H1 (cell line): ENCODE measurements at regions not wholly inside any gene's neighbourhood (a gene's known extent, or its start where the extent isn't known, plus 50 kb on each side); places are given as distances from the start of the nearest gene placed in this dataset.

ENCODE experiments used
- CTCF ChIA-PET: fragments of 300-600 bp; sonication (Branson Sonifier 250); formaldehyde crosslinking; loops from one replicate; lab custom pipeline; 2021; ENCODE audit not compliant: partially characterized antibody; lab: Charles Lee
- POLR2A ChIA-PET: fragments of 300-600 bp; sonication (Branson Sonifier 250); formaldehyde crosslinking; loops from one replicate; lab custom pipeline; 2021; ENCODE audit warnings: inconsistent platforms; ENCODE audit not compliant: partially characterized antibody; lab: Charles Lee
- DNase-seq, 2 experiments: peaks; one replicate each; pipeline versions ENCODE4 v3.0.0 to v3.0.0-alpha.2; 2010 to 2022; ENCODE audit warnings: low spot score in 2 of 2, low read depth in 1 of 2, mixed read lengths in 1 of 2
- FAIRE-seq: peaks from 2 replicates; lab custom pipeline; 2011; peaks lifted over from hg19 to GRCh38; lab: Jason Lieb, UNC
- H2AFZ ChIP-seq: 2 replicates; pipeline ENCODE4 v1.8.1; 2012; ENCODE audit warnings: low read length, inconsistent platforms
- H2AK5ac ChIP-seq: 2 replicates; pipeline ENCODE4 v1.6.1; 2013; ENCODE audit warnings: low read depth, low read length
- H2BK120ac ChIP-seq: replicated peaks from 2 replicates; pipeline ENCODE3; 2013; ENCODE audit warnings: low read depth, low read length, inconsistent platforms
- H2BK12ac ChIP-seq: 2 replicates; pipeline ENCODE4 v1.6.1; 2013; ENCODE audit warnings: low read depth, low read length
- H2BK15ac ChIP-seq: 2 replicates; pipeline ENCODE4 v1.6.1; 2013; ENCODE audit warnings: low read length
- H2BK20ac ChIP-seq: 2 replicates; pipeline ENCODE4 v1.6.1; 2013; ENCODE audit warnings: low read length
- H2BK5ac ChIP-seq: 2 replicates; pipeline ENCODE4 v1.6.1; 2013; ENCODE audit warnings: low read depth, low read length
- H3K14ac ChIP-seq: 2 replicates; pipeline ENCODE4 v1.6.1; 2013; ENCODE audit warnings: inconsistent platforms; ENCODE audit not compliant: insufficient read length
- H3K18ac ChIP-seq: 2 replicates; pipeline ENCODE4 v1.6.1; 2013; ENCODE audit warnings: low read length; ENCODE audit errors: extremely low read depth
- H3K23ac ChIP-seq: 2 replicates; pipeline ENCODE4 v1.6.1; 2013; ENCODE audit warnings: inconsistent platforms; ENCODE audit not compliant: insufficient read length
- H3K23me2 ChIP-seq: 2 replicates; pipeline ENCODE4 v1.6.1; 2013; ENCODE audit warnings: low read depth, low read length
- H3K27ac ChIP-seq: 2 replicates; pipeline ENCODE4 v1.6.1; 2011; ENCODE audit warnings: low read depth, low read length, inconsistent platforms
- H3K27me3 ChIP-seq, 4 experiments: replicated peaks in 1 of 4; 1 replicate in 1 of 4; 2 replicates in 3 of 4; pipeline versions ENCODE4 v1.6.1 to v1.8.1; 2011 to 2013; ENCODE audit warnings: low read length in 3 of 4, mild to moderate bottlenecking in 3 of 4, inconsistent platforms in 2 of 4, mixed read lengths in 2 of 4, moderate library complexity in 1 of 4; ENCODE audit not compliant: control insufficient read depth in 3 of 4, insufficient read depth in 3 of 4; ENCODE audit errors: extremely low read depth in 1 of 4
- H3K36me3 ChIP-seq, 4 experiments: 2 replicates each; pipeline versions ENCODE4 v1.6.1 to v1.8.1; 2011 to 2013; ENCODE audit warnings: mild to moderate bottlenecking in 4 of 4, low read length in 3 of 4, moderate library complexity in 2 of 4, control low read depth in 1 of 4, inconsistent platforms in 1 of 4; ENCODE audit not compliant: insufficient read depth in 4 of 4, control insufficient read depth in 2 of 4
- H3K4ac ChIP-seq: replicated peaks from 2 replicates; pipeline ENCODE3; 2013; ENCODE audit warnings: low read length, low read depth, mixed read lengths, inconsistent platforms; ENCODE audit not compliant: insufficient read length
- H3K4me1 ChIP-seq, 4 experiments: replicated peaks in 1 of 4; 1 replicate in 1 of 4; 2 replicates in 3 of 4; pipeline versions ENCODE4 v1.6.1 to v1.8.1; 2011 to 2013; ENCODE audit warnings: low read length in 3 of 4, inconsistent platforms in 2 of 4, mixed read lengths in 1 of 4; ENCODE audit not compliant: insufficient read depth in 4 of 4, control insufficient read depth in 3 of 4
- H3K4me2 ChIP-seq, 2 experiments: 2 replicates each; pipeline versions ENCODE4 v1.6.1 to v1.8.1; 2011 to 2013; ENCODE audit warnings: low read depth in 2 of 2, low read length in 2 of 2, control low read depth in 1 of 2, inconsistent platforms in 1 of 2, mild to moderate bottlenecking in 1 of 2; ENCODE audit not compliant: insufficient read depth in 1 of 2
- H3K4me3 ChIP-seq, 4 experiments: fragments of 200-600, 300-600 bp in 1 of 4; sonication (generic), shearing (Covaris generic), sonication (Bioruptor Twin) in 1 of 4; 2 replicates each; pipeline versions ENCODE4 v1.5.1 to v1.8.1; 2011 to 2016; ENCODE audit warnings: low read length in 4 of 4, low read depth in 3 of 4, control low read depth in 2 of 4, inconsistent platforms in 2 of 4, mild to moderate bottlenecking in 2 of 4, mixed read lengths in 1 of 4, moderate library complexity in 1 of 4; ENCODE audit not compliant: insufficient read depth in 2 of 4; ENCODE audit errors: extremely low read depth in 1 of 4
- H3K56ac ChIP-seq: replicated peaks from 2 replicates; pipeline ENCODE3; 2013; ENCODE audit warnings: low read depth, mild to moderate bottlenecking, mixed read lengths, low read length, inconsistent platforms; ENCODE audit not compliant: insufficient read length
- H3K79me1 ChIP-seq: 2 replicates; pipeline ENCODE4 v1.6.1; 2013; ENCODE audit warnings: low read depth, low read length, control low read depth
- H3K79me2 ChIP-seq, 2 experiments: 2 replicates each; pipeline versions ENCODE4 v1.6.1 to v1.8.1; 2012 to 2013; ENCODE audit warnings: low read length in 2 of 2, mild to moderate bottlenecking in 2 of 2, inconsistent platforms in 1 of 2; ENCODE audit not compliant: insufficient read depth in 2 of 2, control insufficient read depth in 1 of 2
- H3K9ac ChIP-seq, 4 experiments: replicated peaks in 1 of 4; 1 replicate in 1 of 4; 2 replicates in 3 of 4; pipeline versions ENCODE4 v1.6.1 to v1.8.1; 2011 to 2013; ENCODE audit warnings: low read depth in 3 of 4, low read length in 3 of 4, control low read depth in 2 of 4, mild to moderate bottlenecking in 2 of 4, moderate library complexity in 2 of 4, inconsistent platforms in 1 of 4; ENCODE audit errors: extremely low read depth in 1 of 4
- H3K9me3 ChIP-seq, 2 experiments: 2 replicates each; pipeline versions ENCODE4 v1.6.1 to v1.8.1; 2012 to 2013; ENCODE audit warnings: mild to moderate bottlenecking in 2 of 2, moderate library complexity in 2 of 2, control low read depth in 1 of 2, inconsistent platforms in 1 of 2, low read depth in 1 of 2, low read length in 1 of 2, mixed read lengths in 1 of 2; ENCODE audit not compliant: insufficient read depth in 2 of 2
- H4K20me1 ChIP-seq, 2 experiments: replicated peaks in 1 of 2; 2 replicates each; pipeline versions ENCODE3 to v1.8.1; 2011 to 2013; ENCODE audit warnings: inconsistent platforms in 2 of 2, low read length in 2 of 2, mild to moderate bottlenecking in 1 of 2; ENCODE audit not compliant: insufficient read depth in 2 of 2, control insufficient read depth in 1 of 2
- H4K5ac ChIP-seq: 2 replicates; pipeline ENCODE4 v1.6.1; 2013; ENCODE audit warnings: low read length, low read depth, mixed read lengths, inconsistent platforms; ENCODE audit not compliant: insufficient read length
- H4K8ac ChIP-seq: 2 replicates; pipeline ENCODE4 v1.8.0; 2013; ENCODE audit warnings: mild to moderate bottlenecking, moderate library complexity, low read length, inconsistent platforms; ENCODE audit not compliant: insufficient read depth; ENCODE audit errors: extremely low read depth
- H4K91ac ChIP-seq: replicated peaks from 2 replicates; pipeline ENCODE3; 2013; ENCODE audit warnings: low read length, mixed read lengths, inconsistent platforms; ENCODE audit not compliant: insufficient read length
- CBX5 ChIP-seq: fragments of 300-800, 300-1000 bp; sonication (generic); IDR thresholded peaks from 2 replicates; pipeline ENCODE4 v1.7.1; 2016; ENCODE audit warnings: antibody characterized with exemption, low read length, low read depth
- CBX8 ChIP-seq: fragments of 300-800, 300-1000 bp; sonication (generic); IDR thresholded peaks from 2 replicates; pipeline ENCODE4 v1.7.1; 2016; ENCODE audit warnings: low read depth, low read length, borderline replicate concordance
- CHD1 ChIP-seq: IDR thresholded peaks from 2 replicates; pipeline ENCODE4 v1.6.1; 2012; ENCODE audit warnings: low read depth, low read length, improper control_type of control experiment
- FOSL1 ChIP-seq: IDR thresholded peaks from 2 replicates; pipeline ENCODE4 v1.6.1; 2011; ENCODE audit warnings: mild to moderate bottlenecking, low read depth, low read length, moderate library complexity; ENCODE audit not compliant: insufficient read depth
- KDM5A ChIP-seq: fragments of 200-600 bp; IDR thresholded peaks from 2 replicates; pipeline ENCODE4 v1.7.1; 2012; ENCODE audit warnings: mild to moderate bottlenecking, low read length, inconsistent platforms, mixed read lengths
- POLR2AphosphoS5 ChIP-seq: IDR thresholded peaks from 2 replicates; pipeline ENCODE4 v1.6.1; 2011; ENCODE audit warnings: low read depth, low read length
- SAP30 ChIP-seq: fragments of 300-600 bp; sonication (generic); IDR thresholded peaks from 2 replicates; pipeline ENCODE4 v1.7.1; 2012; ENCODE audit warnings: low read length, moderate library complexity, mild to moderate bottlenecking, inconsistent platforms; ENCODE audit not compliant: insufficient read depth, insufficient replicate concordance
- SP2 ChIP-seq: IDR thresholded peaks from 2 replicates; pipeline ENCODE4 v1.6.1; 2012; ENCODE audit warnings: mild to moderate bottlenecking, low read length, inconsistent platforms
- WGBS, 2 experiments: shearing (Covaris generic) in 1 of 2; methylation state at CpG; one replicate each; pipeline versions ENCODE4 v1.1.6 to v1.1.7; 2013 to 2015; ENCODE audit warnings: low lambda C conversion rate in 2 of 2, mixed read lengths in 2 of 2, inconsistent platforms in 1 of 2, low coverage in 1 of 2, missing lambda C conversion rate in 1 of 2; ENCODE audit not compliant: insufficient replicate concordance in 2 of 2, insufficient coverage in 1 of 2, insufficient read length in 1 of 2; ENCODE audit errors: extremely low coverage in 1 of 2, missing lambda C conversion rate in 1 of 2; 5-methylcytosine and 5-hydroxymethylcytosine counted together
- TF ChIP-seq, protein P1 (sequence below): IDR thresholded peaks from 2 replicates; pipeline ENCODE4 v1.6.1; 2012; ENCODE audit warnings: low read length, inconsistent platforms

DNA sequence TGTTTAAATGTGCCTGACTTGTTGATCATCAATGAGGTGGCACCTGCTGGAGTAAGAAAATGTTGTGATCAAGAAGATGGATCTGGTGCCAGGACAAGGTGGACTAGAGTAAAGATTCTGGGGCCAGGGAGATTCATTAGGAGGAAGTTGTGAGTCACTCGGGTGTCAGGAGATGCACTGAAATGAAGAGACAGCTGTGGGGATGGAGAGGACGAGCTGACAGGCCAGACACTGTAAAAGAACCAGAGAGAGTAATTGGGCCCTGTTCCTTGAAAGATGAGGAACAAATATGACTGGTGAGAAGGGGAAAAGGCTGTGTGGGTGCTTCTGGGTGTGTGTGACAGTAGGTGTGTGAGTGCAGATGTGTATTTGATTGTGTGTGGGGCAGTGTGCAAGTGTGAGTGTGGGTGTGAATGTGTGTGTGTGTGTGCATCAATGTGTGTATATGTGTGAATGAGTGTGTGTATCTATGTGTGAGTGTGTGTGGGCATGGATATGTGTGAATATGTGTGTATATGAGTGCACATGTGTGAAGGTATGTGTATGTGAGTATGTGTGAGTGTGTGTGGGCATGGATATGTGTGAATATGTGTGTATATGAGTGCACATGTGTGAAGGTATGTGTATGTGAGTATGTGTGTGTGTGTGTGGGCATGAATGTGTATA, 260.5 kb downstream of the RFC3 start:
- ChIA-PET CTCF (interaction anchor here (1.0 to 5.9 kb wide), 7 partner anchors 12 to 278 kb away, joined by 3 to 58 read pairs (median 5); no protein-coding TSS in a partner anchor), POLR2A (no interaction called here)
- WGBS, 2 experiments = 91% methylated on average over 2 of the region's 2 CpGs; no CpG with 5 or more reads in 1 of the 2 experiments
- H2BK12ac ChIP-seq = no peak overlapping the region
- TF ChIP-seq SP2 (no peak), CBX5 (no peak), CHD1 (no peak), CBX8 (no peak), POLR2AphosphoS5 (no peak), FOSL1 (no peak), SAP30 (no peak), KDM5A (no peak)
- TF ChIP-seq, protein P1, sequence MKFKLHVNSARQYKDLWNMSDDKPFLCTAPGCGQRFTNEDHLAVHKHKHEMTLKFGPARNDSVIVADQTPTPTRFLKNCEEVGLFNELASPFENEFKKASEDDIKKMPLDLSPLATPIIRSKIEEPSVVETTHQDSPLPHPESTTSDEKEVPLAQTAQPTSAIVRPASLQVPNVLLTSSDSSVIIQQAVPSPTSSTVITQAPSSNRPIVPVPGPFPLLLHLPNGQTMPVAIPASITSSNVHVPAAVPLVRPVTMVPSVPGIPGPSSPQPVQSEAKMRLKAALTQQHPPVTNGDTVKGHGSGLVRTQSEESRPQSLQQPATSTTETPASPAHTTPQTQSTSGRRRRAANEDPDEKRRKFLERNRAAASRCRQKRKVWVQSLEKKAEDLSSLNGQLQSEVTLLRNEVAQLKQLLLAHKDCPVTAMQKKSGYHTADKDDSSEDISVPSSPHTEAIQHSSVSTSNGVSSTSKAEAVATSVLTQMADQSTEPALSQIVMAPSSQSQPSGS = no peak
- no peak overlapping the region for H2AK5ac ChIP-seq
- no peak overlapping the region for H2BK5ac ChIP-seq
- H2BK15ac ChIP-seq = peak overlapping the region; percentile 50; the same call in 1 of the 2 replicates
- peaks cover 0 to 2% of the 10 kb centered on the region in 2 experiments for H4K20me1 ChIP-seq
- no peak overlapping the region for H3K18ac ChIP-seq
- H3K9ac ChIP-seq = no peak overlapping the region
- H3K79me2 ChIP-seq = no peaks in the 10 kb centered on the region
- no peak overlapping the region for H2AFZ ChIP-seq
- H4K91ac ChIP-seq = no peak overlapping the region
- no peak overlapping the region for H3K4me3 ChIP-seq
- no peak overlapping the region for H3K56ac ChIP-seq
- no peak overlapping the region for H3K23ac ChIP-seq
- no peak overlapping the region for H3K4ac ChIP-seq
- no peaks in the 10 kb centered on the region for H3K27me3 ChIP-seq
- DNase-seq = no peak
- peaks cover 6% of the 10 kb centered on the region; the same call in 1 of the 2 replicates for H3K23me2 ChIP-seq
- 0 out of 7 replicates have a peak, but pooled peaks cover 0 to 2% (median 0%) of the 10 kb centered on the region in 4 experiments for H3K4me1 ChIP-seq
- no peak overlapping the region for H3K27ac ChIP-seq
- H4K5ac ChIP-seq = no peak overlapping the region
- H2BK20ac ChIP-seq = no peak overlapping the region
- H3K9me3 ChIP-seq = no peaks in the 10 kb centered on the region
- H3K4me2 ChIP-seq = no peak overlapping the region
- no peak for FAIRE-seq
- no peaks in the 10 kb centered on the region for H3K79me1 ChIP-seq
- H3K14ac ChIP-seq = no peak overlapping the region
- H4K8ac ChIP-seq = no peak overlapping the region
- H2BK120ac ChIP-seq = no peak overlapping the region
- no peaks in the 10 kb centered on the region for H3K36me3 ChIP-seq
